IMR-90 (cell line): ENCODE measurements at regions not wholly inside any gene's neighbourhood (a gene's known extent, or its start where the extent isn't known, plus 50 kb on each side); places are given as distances from the start of the nearest gene placed in this dataset.

Experiments
- ATAC-seq: fragments of 200-7000 bp; cut with Tn5 transposase; 2 replicates; pipeline ENCODE4 v1.9.1; 2020; ENCODE audit warnings: low read depth, mild to moderate bottlenecking, moderate library complexity
- BruUV-seq: library from RNA; stranded (reverse); fragments of 400-500 nt; replicated peaks from 2 replicates; lab custom pipeline; 2021; lab: Mats Ljungman, UMichigan
- CTCF ChIA-PET: fragments of 300-600 bp; formaldehyde crosslinking; extraction: SDS; loops from one replicate; lab custom pipeline; 2021; ENCODE audit warnings: antibody characterized with exemption; lab: Yijun Ruan, JAX
- POLR2A ChIA-PET: fragments of 300-600 bp; sonication (Branson Sonifier 250); formaldehyde crosslinking; loops from one replicate; lab custom pipeline; 2022; ENCODE audit warnings: antibody characterized with exemption; ENCODE audit not compliant: unreplicated experiment; lab: Charles Lee
- DNase-seq: peaks from one replicate; pipeline ENCODE4 v3.0.0; 2013
- H2AFZ ChIP-seq: replicated peaks from 2 replicates; pipeline ENCODE3; 2013; ENCODE audit warnings: low read length, mild to moderate bottlenecking; ENCODE audit not compliant: poor library complexity
- H2AK5ac ChIP-seq: 2 replicates; pipeline ENCODE4 v1.6.1; 2013; ENCODE audit warnings: low read depth, low read length, inconsistent platforms
- H2AK9ac ChIP-seq: replicated peaks from 2 replicates; pipeline ENCODE3; 2013; ENCODE audit warnings: mild to moderate bottlenecking, low read depth, low read length, moderate library complexity; ENCODE audit not compliant: poor library complexity
- H2BK120ac ChIP-seq: 2 replicates; pipeline ENCODE4 v1.6.1; 2013; ENCODE audit warnings: low read depth, low read length, inconsistent platforms
- H2BK15ac ChIP-seq: 3 replicates; pipeline ENCODE4 v1.6.1; 2013; ENCODE audit warnings: low read depth, low read length, inconsistent platforms
- H2BK20ac ChIP-seq: 2 replicates; pipeline ENCODE4 v1.6.1; 2013; ENCODE audit warnings: low read depth, mild to moderate bottlenecking, inconsistent platforms, low read length, moderate library complexity
- H2BK5ac ChIP-seq: 2 replicates; pipeline ENCODE4 v1.6.1; 2013; ENCODE audit warnings: mild to moderate bottlenecking, low read depth, low read length, inconsistent platforms; ENCODE audit not compliant: poor library complexity, severe bottlenecking
- H3K14ac ChIP-seq: replicated peaks from 2 replicates; pipeline ENCODE4 v1.6.1; 2013; ENCODE audit warnings: low read depth, low read length, inconsistent platforms
- H3K18ac ChIP-seq: 2 replicates; pipeline ENCODE4 v1.6.1; 2013; ENCODE audit warnings: low read depth, low read length, control low read depth
- H3K23ac ChIP-seq: 2 replicates; pipeline ENCODE4 v1.6.1; 2013; ENCODE audit warnings: low read depth, low read length, inconsistent platforms
- H3K27ac ChIP-seq: 2 replicates; pipeline ENCODE4 v1.5.1; 2013; ENCODE audit warnings: mild to moderate bottlenecking, control low read depth, low read length; ENCODE audit not compliant: insufficient read depth
- H3K27me3 ChIP-seq: 2 replicates; pipeline ENCODE4 v1.6.1; 2013; ENCODE audit warnings: low read length; ENCODE audit not compliant: control insufficient read depth, insufficient read depth
- H3K36me3 ChIP-seq: 2 replicates; pipeline ENCODE4 v1.6.1; 2013; ENCODE audit warnings: low read length, mixed read lengths; ENCODE audit not compliant: control insufficient read depth, insufficient read depth
- H3K4ac ChIP-seq: 2 replicates; pipeline ENCODE4 v1.6.1; 2013; ENCODE audit warnings: low read depth, low read length, inconsistent platforms
- H3K4me1 ChIP-seq: 2 replicates; pipeline ENCODE4 v1.6.1; 2013; ENCODE audit warnings: low read length, mixed read lengths; ENCODE audit not compliant: control insufficient read depth, insufficient read depth
- H3K4me2 ChIP-seq: 2 replicates; pipeline ENCODE4 v1.6.1; 2013; ENCODE audit warnings: low read depth, mild to moderate bottlenecking, control low read depth, low read length, moderate library complexity
- H3K4me3 ChIP-seq: 2 replicates; pipeline ENCODE4 v1.5.1; 2013; ENCODE audit warnings: low read depth, mild to moderate bottlenecking, control low read depth, low read length, moderate library complexity; ENCODE audit not compliant: insufficient read depth
- H3K56ac ChIP-seq: 2 replicates; pipeline ENCODE4 v1.6.1; 2013; ENCODE audit warnings: low read length, inconsistent platforms; ENCODE audit not compliant: insufficient read depth; ENCODE audit errors: extremely low read depth
- H3K79me1 ChIP-seq, 2 experiments: 2 replicates each; pipeline ENCODE4 v1.6.1; 2013; ENCODE audit warnings: low read length in 2 of 2, inconsistent platforms in 1 of 2, low read depth in 1 of 2
- H3K9ac ChIP-seq: 2 replicates; pipeline ENCODE4 v1.6.1; 2013; ENCODE audit warnings: low read depth, low read length, control low read depth
- H3K9me1 ChIP-seq: 2 replicates; pipeline ENCODE4 v1.6.1; 2013; ENCODE audit warnings: low read length, inconsistent platforms; ENCODE audit not compliant: insufficient read depth
- H3K9me3 ChIP-seq: 2 replicates; pipeline ENCODE4 v1.6.1; 2013; ENCODE audit warnings: low read length; ENCODE audit not compliant: control insufficient read depth, insufficient read depth
- H4K20me1 ChIP-seq: 2 replicates; pipeline ENCODE4 v1.6.1; 2013; ENCODE audit warnings: low read length, inconsistent platforms; ENCODE audit not compliant: insufficient read depth
- H4K5ac ChIP-seq: 2 replicates; pipeline ENCODE4 v1.6.1; 2013; ENCODE audit warnings: mild to moderate bottlenecking, low read depth, low read length, control low read depth
- H4K8ac ChIP-seq, 2 experiments: 2 replicates each; pipeline ENCODE4 v1.6.1; 2013; ENCODE audit warnings: low read depth in 2 of 2, low read length in 2 of 2, control low read depth in 1 of 2, inconsistent platforms in 1 of 2
- H4K91ac ChIP-seq: 2 replicates; pipeline ENCODE4 v1.6.1; 2013; ENCODE audit warnings: low read depth, low read length, inconsistent platforms; ENCODE audit not compliant: insufficient read depth
- BHLHE40 ChIP-seq: fragments of 150-350 bp; IDR thresholded peaks from 2 replicates; pipeline ENCODE4 v1.6.1; 2016; ENCODE audit warnings: mild to moderate bottlenecking, low read depth, low read length
- CEBPB ChIP-seq: IDR thresholded peaks from 2 replicates; pipeline ENCODE4 v1.6.1; 2012; ENCODE audit warnings: low read depth, low read length, improper control_type of control experiment
- FOS ChIP-seq: fragments of 150-350 bp; IDR thresholded peaks from 2 replicates; pipeline ENCODE4 v1.6.1; 2016; ENCODE audit warnings: low read depth, low read length
- MAFK ChIP-seq: IDR thresholded peaks from 2 replicates; pipeline ENCODE4 v1.6.1; 2012; ENCODE audit warnings: low read depth, low read length, improper control_type of control experiment
- MXI1 ChIP-seq: IDR thresholded peaks from 2 replicates; pipeline ENCODE4 v1.6.1; 2012; ENCODE audit warnings: low read depth, mild to moderate bottlenecking, low read length, moderate library complexity, borderline replicate concordance
- NFE2L2 ChIP-seq: fragments of 150-350 bp; IDR thresholded peaks from 2 replicates; pipeline ENCODE4 v1.6.1; 2016; ENCODE audit warnings: low read depth, mild to moderate bottlenecking, low read length
- POLR2A ChIP-seq: IDR thresholded peaks from 2 replicates; pipeline ENCODE4 v1.6.1; 2012; ENCODE audit warnings: mild to moderate bottlenecking, low read depth, low read length
- RAD21 ChIP-seq: IDR thresholded peaks from 2 replicates; pipeline ENCODE4 v1.6.1; 2012; ENCODE audit warnings: low read length, improper control_type of control experiment
- RCOR1 ChIP-seq: IDR thresholded peaks from 2 replicates; pipeline ENCODE4 v1.6.1; 2012; ENCODE audit warnings: mild to moderate bottlenecking, low read length, improper control_type of control experiment; ENCODE audit not compliant: insufficient replicate concordance
- RFX5 ChIP-seq: IDR thresholded peaks from 2 replicates; pipeline ENCODE4 v1.8.0; 2012; ENCODE audit warnings: low read depth, mild to moderate bottlenecking, low read length, moderate library complexity
- WGBS, 2 experiments: methylation state at CpG; one replicate each; pipeline versions ENCODE4 v1.1.5 to v1.1.7; 2013; ENCODE audit warnings: missing lambda C conversion rate in 2 of 2; ENCODE audit not compliant: insufficient read length in 1 of 2; ENCODE audit errors: extremely low coverage in 2 of 2; 5-methylcytosine and 5-hydroxymethylcytosine counted together
- dilution Hi-C: fragments of 300-500 bp; cut with HindIII; formaldehyde crosslinking; loops from one replicate; pipeline ENCODE4 v1.14.3; 2018; ENCODE audit warnings: low sequenced_read_pairs; ENCODE audit not compliant: unreplicated experiment
- in situ Hi-C: fragments of 300-500 bp; cut with MboI; formaldehyde crosslinking; loops from 3 replicates; pipeline ENCODE4 v1.14.3; 2019; ENCODE audit warnings: low sequenced_read_pairs, inconsistent platforms, mixed read lengths
- intact Hi-C: fragments of 100-400 bp; cut with micrococcal nuclease; formaldehyde crosslinking; loops from 2 replicates; pipeline ENCODE4 v1.10.0; 2022
- TF ChIP-seq, protein P1 (sequence below): fragments of 150-350 bp; IDR thresholded peaks from 2 replicates; pipeline ENCODE4 v1.6.1; 2017; ENCODE audit warnings: mild to moderate bottlenecking, antibody characterized with exemption, low read length, low read depth

DNA sequence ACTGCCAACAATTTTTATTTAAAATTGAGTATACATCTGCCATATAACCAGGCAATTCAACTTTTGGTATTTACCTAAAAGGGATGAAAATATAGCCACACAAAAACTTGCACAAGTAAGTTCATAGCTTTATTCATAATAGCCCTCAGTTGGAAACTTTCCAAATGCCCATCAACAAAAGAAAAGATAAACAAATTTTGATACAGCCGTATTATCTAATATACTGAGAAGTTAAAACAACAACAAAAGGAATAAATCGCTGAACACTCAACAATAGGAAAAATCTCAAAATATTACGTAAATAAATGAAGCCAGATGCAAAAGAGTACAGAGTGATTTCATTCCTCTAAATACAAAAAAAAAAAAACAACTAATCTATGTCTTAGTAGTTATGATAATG, 399.2 kb upstream of the SEMA3D start:
- Histone ChIP-seq H3K36me3 (no peaks in the 10 kb centered on the region), H3K9me1 (no peaks in the 10 kb centered on the region), H3K27me3 (no peaks in the 10 kb centered on the region), H4K20me1 (no peaks in the 10 kb centered on the region), H2AK9ac (no peak overlapping the region), H4K91ac (no peak overlapping the region), H3K9ac (no peak overlapping the region), H3K79me1 (no peaks in the 10 kb centered on the region), H3K56ac (no peak overlapping the region), H4K5ac (no peak overlapping the region), H2AK5ac (no peak overlapping the region), H3K27ac (no peak overlapping the region), H3K4me1 (no peaks in the 10 kb centered on the region), H3K9me3 (no peaks in the 10 kb centered on the region), H3K23ac (no peak overlapping the region), H3K4me3 (no peak overlapping the region), H2BK120ac (no peak overlapping the region), H3K4ac (no peak overlapping the region), H3K4me2 (no peak overlapping the region), H4K8ac (no peak overlapping the region), H2AFZ (no peak overlapping the region), H3K18ac (no peak overlapping the region), H2BK5ac (no peak overlapping the region), H2BK20ac (no peak overlapping the region), H2BK15ac (no peak overlapping the region), H3K14ac (no peak overlapping the region)
- ChIA-PET POLR2A (no interaction called here), CTCF (no interaction called here)
- TF ChIP-seq RFX5 (no peak), NFE2L2 (no peak), MAFK (no peak), FOS (no peak), CEBPB (no peak), RCOR1 (no peak), MXI1 (no peak), BHLHE40 (no peak), RAD21 (no peak), POLR2A (no peak)
- TF ChIP-seq, protein P1, sequence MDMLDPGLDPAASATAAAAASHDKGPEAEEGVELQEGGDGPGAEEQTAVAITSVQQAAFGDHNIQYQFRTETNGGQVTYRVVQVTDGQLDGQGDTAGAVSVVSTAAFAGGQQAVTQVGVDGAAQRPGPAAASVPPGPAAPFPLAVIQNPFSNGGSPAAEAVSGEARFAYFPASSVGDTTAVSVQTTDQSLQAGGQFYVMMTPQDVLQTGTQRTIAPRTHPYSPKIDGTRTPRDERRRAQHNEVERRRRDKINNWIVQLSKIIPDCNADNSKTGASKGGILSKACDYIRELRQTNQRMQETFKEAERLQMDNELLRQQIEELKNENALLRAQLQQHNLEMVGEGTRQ = no peak
- DNase-seq (no peak), ATAC-seq (no peak)
- intact Hi-C loops (no loop called here), dilution Hi-C loops (no loop called here), in situ Hi-C loops (no loop called here)
- WGBS, 2 experiments = no CpG with 5 or more reads among the region's 3 CpGs
- BruUV-seq = no TSS peak
